Lower leg skin (tissue), 4 donors: ENCODE measurements at regions not wholly inside any gene's neighbourhood (a gene's known extent, or its start where the extent isn't known, plus 50 kb on each side); places are given as distances from the start of the nearest gene placed in this dataset.

Experiments
- DNase-seq, 2 donors: peaks; one replicate each; pipeline ENCODE4 v3.0.0-alpha.2; 2019; ENCODE audit warnings: low spot score in 2 of 2
- H3K4me3 ChIP-seq: fragments of 200-600 bp; sonication (generic); 2 replicates; pipeline ENCODE4 v1.5.1; 2017; ENCODE audit warnings: mild to moderate bottlenecking, low read depth; ENCODE audit not compliant: poor library complexity, severe bottlenecking
- POLR2A ChIP-seq, 2 donors: fragments of 450-650 bp; IDR thresholded peaks; one replicate each; pipeline ENCODE4 v1.6.1; 2016 to 2017; ENCODE audit warnings: antibody characterized with exemption in 2 of 2, mild to moderate bottlenecking in 1 of 2, moderate library complexity in 1 of 2
- WGBS, 2 donors: methylation state at CpG; one replicate each; pipeline ENCODE4 v1.1.5; 2018; 5-methylcytosine and 5-hydroxymethylcytosine counted together
- intact Hi-C: fragments of 100-400 bp; cut with DNase I; formaldehyde crosslinking; loops from one replicate; pipeline ENCODE4 v1.15.0; 2023; ENCODE audit warnings: low total_unique reads
- TF ChIP-seq, protein P1 (sequence below), 3 donors: fragments of 450-650 bp; IDR thresholded peaks; one replicate each; pipeline ENCODE4 v1.5.1; 2016; ENCODE audit warnings: antibody characterized with exemption in 3 of 3, mild to moderate bottlenecking in 3 of 3, moderate library complexity in 2 of 3

DNA sequence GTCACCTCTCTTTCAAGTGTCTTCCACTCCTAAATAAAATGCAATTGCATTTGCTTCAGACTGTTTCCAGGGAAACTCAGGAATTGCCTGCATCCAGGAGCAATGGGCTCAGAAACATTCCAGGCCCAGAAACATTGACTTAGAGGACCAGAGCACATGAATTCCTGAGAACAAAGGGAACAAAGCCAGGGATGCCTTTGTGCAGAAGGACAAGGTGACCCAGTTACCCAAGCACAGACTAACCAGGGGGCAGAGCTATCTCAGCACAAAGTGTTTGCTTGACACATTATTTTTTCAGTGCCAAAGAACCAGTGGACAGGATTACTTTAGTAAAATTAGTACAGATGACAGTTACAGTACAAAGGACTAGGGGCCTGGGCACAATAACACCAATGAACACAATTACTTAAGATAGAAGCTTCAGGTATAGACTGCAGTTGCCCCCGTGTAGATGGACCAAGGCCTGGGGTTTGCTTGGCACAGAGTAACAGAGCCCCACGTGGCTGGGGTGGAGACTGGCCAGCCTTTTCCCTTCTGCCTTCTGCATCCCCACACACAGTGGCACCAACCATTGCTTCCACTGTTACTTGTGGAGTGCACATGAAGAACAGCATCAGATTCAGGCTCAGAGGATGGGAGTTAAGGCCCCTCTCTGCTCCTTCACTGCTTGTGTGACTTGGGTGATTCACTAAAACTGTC lies 500.8 kb downstream of the INSC start:
- intact Hi-C loops = no loop called here
- TF ChIP-seq, protein P1, sequence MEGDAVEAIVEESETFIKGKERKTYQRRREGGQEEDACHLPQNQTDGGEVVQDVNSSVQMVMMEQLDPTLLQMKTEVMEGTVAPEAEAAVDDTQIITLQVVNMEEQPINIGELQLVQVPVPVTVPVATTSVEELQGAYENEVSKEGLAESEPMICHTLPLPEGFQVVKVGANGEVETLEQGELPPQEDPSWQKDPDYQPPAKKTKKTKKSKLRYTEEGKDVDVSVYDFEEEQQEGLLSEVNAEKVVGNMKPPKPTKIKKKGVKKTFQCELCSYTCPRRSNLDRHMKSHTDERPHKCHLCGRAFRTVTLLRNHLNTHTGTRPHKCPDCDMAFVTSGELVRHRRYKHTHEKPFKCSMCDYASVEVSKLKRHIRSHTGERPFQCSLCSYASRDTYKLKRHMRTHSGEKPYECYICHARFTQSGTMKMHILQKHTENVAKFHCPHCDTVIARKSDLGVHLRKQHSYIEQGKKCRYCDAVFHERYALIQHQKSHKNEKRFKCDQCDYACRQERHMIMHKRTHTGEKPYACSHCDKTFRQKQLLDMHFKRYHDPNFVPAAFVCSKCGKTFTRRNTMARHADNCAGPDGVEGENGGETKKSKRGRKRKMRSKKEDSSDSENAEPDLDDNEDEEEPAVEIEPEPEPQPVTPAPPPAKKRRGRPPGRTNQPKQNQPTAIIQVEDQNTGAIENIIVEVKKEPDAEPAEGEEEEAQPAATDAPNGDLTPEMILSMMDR (IDR thresholded peaks at IDR 0.05) = no peak
- no peak for TF ChIP-seq POLR2A (IDR thresholded peaks at IDR 0.05)
- H3K4me3 ChIP-seq = no peak overlapping the region
- 77 to 88% methylated on average over 2 of the region's 2 CpGs for WGBS, 2 donors
- DNase-seq = no peak

DNA sequence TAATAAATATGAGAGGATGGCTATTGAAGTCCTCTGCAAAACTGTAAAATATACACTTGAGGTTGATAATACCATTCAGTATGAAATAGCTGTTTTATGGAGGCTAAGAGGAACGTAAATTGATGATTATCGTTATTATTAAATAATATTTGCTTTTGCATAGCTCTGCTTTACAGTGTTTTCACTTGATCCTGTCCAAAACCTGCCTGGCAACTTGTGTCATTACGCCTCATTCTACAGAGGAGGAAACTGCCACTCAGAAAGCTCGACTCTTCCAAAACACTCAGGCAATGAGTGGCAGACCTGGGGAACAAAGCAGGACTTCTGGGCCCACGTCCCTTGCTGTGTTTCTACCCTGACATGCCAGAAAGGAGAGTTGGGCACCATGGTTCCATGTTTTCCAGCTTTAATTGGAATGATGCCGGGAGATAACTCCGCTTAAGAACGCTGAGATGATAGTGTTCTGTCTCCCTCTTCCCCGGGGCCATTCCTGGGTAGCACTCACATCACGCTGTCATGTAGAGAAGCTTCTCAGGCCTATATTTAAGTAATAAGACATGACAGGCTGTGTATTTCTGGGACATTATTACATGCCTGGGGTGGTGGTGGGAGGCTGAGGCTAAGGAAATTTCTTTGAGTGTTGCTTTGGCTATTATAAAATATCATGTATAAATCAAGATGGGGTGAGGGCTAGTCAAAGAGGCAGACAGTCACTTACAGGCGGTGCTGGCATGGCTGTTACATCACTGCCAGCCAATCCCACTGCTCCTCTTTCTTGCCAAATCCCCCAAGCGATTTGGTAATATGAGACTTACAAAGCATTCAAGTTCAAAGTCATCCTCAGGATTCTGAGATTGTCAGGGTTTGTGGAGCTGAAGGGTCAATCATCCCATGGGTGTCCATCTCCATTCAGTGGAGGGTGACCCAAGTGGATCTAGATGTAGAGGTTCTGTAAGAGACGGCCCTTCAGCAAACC lies 501.7 kb downstream of the INSC start:
- intact Hi-C loops = no loop called here
- TF ChIP-seq, protein P1 (IDR thresholded peaks at IDR 0.05) = no peak
- no peak for TF ChIP-seq POLR2A (IDR thresholded peaks at IDR 0.05)
- WGBS, 2 donors = 86 to 87% methylated on average over 13 of the region's 13 CpGs
- H3K4me3 ChIP-seq = no peak overlapping the region
- DNase-seq = no peak

DNA sequence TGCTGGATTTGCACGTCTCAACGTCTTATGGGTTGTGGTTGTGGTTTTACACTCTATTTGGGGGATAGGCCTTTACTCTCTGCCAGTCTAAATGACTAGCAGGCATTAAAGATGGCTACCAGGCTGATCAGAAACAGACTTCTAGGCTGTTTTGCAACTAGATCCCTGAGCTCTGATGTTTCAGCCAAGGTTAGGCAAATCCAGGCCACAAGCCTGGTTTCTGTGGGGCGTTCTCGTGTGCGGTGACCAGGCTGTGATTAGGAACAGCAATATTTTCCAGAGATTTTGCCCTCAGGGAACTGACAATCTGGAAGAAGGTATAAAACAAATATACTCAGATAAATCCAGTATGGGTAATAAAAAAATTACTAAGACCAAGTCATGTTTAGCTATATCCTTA lies 502.4 kb downstream of the INSC start:
- 64 to 66% methylated on average over 5 of the region's 5 CpGs for WGBS, 2 donors
- intact Hi-C loops = no loop called here
- H3K4me3 ChIP-seq = no peak overlapping the region
- DNase-seq = no peak
- TF ChIP-seq POLR2A (IDR thresholded peaks at IDR 0.05) = no peak
- TF ChIP-seq, protein P1 (IDR thresholded peaks at IDR 0.05) = no peak

DNA sequence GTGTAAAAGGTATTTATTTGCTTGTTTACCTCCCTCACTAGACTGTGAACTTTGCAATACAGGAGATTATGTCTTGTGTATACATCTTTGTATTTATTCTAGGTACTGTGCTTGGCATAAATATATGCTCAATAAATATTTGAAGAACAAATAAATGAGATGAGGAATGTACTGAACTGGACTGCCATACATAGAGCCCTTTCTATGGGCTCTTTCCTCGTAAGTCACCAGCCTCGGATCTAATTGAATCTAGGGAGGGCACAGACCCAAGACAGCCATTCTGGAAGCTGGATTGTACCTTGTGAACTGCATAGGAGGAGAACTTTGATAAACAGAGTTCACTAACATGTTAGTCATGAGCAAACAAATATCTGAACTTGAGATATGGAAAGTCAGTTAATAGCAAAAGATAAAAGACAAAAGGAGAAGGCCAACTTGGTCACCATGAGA lies 503.9 kb downstream of the INSC start:
- WGBS, 2 donors = 90 to 94% methylated on average over 2 of the region's 2 CpGs
- no peak for TF ChIP-seq POLR2A (IDR thresholded peaks at IDR 0.05)
- TF ChIP-seq, protein P1 (IDR thresholded peaks at IDR 0.05) = no peak
- H3K4me3 ChIP-seq = no peak overlapping the region
- intact Hi-C loops = no loop called here
- no peak for DNase-seq

DNA sequence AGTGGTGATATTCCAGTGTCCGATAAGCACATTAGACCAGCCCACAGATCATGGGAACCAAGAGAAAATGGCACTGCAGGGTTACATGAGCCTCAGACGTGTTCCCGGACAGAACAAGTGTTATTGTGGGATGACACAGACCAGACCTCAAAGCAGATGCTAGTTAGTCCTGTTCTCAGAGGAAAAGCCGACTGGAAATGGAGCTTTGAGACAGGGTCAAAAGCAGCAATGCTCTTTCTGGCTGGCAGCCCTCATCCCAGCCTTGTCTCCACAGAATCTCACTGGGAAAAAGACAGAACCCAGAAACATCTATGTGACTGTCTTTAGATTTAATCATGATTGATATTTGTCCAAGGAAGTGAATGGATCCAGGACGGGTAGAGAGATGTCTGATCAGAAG lies 506.8 kb downstream of the INSC start:
- TF ChIP-seq, protein P1 (IDR thresholded peaks at IDR 0.05) = no peak
- TF ChIP-seq POLR2A (IDR thresholded peaks at IDR 0.05) = no peak
- no peak for DNase-seq
- WGBS, 2 donors = 80% methylated on average over 5 of the region's 5 CpGs
- H3K4me3 ChIP-seq = no peak overlapping the region
- intact Hi-C loops = no loop called here
